ENCODE measurements at regions not wholly inside any gene's neighbourhood (a gene's known extent, or its start where the extent isn't known, plus 50 kb on each side); places are given as distances from the start of the nearest gene placed in this dataset.
"Not testable (repeated sequence)": the region's sequence is repeated elsewhere in the genome, so short reads cannot be mapped to it uniquely, and the experiment has no call there.

DNA sequence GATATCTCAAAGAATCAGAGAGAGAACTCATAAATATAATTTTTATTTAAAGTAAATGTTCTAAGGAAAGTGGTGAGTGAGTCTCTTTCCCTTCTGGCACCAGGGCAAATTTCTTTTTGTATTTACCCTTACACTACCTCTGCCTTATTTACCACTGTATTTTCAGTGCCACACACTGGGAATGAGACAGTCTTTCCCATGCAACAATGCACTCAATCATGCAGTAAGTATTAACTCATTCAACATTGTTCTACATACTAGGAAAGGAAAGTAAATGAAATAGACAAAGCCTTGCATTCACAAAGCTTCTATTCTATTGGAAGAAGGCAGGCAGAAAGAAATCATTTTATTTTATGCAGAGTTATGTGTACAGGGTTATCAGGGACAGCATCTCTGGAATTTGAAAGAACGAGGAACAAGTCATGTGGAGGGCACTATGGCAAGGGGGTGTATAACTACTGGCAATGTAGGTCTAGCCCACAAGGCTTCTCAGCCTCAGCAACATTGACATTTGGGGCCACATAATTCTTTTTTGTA lies 129.8 kb upstream of the PRDX6 start:
- no peak for DNase-seq

DNA sequence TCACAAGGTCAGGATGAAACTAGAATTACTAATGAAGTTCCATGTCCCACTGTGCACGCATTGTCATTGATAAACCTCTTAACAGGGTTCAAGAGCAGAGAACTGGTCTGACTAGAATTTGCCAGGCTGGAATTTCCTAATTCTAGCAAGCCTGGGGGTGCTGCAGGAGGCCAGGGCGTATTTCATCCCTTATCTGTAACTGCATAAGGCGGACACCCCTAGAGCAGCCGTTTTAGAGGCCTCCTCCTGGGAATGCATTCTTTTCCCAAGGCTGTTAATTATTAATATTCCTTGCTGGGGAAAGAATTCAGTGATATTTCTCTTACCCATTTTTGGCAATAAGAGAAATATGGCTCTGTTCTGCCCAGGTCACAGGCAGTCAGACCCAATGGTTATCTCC lies 124.5 kb upstream of the PRDX6 start:
- DNase-seq = not testable (repeated sequence)

DNA sequence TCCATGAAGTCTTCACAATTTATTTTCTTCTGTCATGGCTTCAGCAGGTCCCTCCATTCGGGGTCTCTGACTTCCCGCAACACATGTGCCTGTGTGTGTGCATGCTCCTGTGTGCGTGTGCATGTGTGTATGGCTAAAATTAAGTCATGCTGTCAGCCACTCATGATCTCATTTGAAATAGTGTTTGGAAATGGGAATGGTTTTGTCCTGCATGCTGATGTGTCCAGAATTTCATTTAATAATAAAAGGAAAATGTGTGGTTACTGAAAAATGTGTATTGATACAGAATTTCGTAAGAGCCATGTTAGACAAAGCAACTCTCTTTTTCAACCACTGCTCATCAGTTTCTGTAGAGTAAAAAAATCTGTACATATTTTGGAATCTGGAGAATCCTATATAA lies 123.8 kb upstream of the PRDX6 start:
- no peak for DNase-seq

DNA sequence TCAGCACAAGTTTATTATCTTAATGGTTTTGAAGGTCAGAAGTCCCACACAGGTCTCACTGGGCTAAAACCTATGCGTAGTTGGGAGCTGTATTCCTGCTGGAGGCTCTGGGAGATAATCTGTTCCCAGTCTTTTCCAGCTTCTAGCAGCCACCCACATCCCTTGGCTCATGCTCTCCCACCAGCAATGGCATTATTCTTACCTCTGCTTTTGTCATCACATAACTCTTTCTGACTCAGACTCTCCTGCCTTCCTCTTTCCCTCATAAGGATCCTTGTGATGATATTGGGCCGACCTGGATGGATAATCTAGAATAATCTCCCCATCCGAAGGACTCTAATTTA lies 122.2 kb upstream of the PRDX6 start:
- DNase-seq = no peak

DNA sequence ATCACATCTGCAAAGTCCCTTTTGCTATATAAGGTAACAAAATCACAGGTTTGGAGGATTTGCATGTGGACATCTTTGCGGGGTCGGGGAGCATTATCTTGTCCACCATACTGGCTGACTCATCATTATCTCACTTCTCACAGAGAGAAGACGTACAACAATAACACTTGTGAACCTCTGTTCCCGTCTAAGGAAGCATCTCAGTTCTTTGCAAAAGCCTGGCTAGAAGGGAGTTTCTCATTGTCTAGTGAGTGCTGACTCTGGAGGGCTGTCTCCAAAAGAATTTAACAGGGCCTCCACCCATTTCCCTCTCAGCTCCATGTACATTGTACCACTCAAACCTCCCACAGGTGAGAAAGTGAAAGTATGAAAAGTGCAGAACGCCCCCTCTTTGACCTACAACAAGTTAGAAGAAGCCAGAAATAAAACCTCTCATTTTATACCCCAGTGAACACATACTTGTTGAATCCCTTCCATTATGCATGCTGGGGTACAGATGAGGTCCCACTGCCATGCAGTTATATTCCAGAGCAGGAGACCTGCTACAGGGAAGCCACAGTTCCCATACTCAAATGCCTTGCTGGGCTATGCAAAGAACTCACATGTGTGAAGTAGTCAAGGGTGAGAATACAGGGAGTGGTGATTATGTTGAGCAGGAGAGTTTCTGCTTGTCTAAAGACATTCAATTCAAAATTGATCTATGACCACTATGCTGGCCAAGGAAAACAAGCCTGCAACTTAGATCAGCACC lies 121.7 kb upstream of the PRDX6 start:
- DNase-seq = no peak

- no peak for DNase-seq
These were observed 120.9 kb upstream of the PRDX6 start for GRCh38 chr1:173356191-173356762.

DNA sequence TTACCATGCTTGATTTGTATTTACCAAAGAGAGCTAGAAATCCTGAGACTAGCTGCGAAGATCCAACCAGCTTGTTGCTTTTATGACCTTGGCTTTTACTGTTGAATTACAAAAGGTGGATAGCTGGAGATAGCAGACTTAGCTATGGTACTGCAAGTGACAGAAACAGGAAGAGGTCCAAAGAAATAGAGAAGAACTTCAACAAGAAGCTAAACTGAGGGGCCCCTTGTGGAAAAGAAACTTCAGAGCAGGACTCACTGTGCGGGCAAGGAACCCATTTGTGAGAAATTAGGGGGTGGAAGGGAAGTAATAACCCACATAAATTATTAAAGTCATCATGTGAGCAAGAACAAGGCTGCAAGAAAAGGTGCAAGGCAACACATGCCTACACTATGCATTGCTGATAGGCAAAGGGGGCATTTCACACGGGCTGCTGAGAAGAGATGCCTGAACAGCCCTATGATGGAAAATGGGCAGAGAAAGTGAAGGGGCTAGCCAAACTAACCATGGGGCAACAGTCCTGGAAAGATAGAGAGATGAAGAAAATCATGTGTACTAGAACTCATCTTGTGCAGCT lies 116.6 kb upstream of the PRDX6 start:
- DNase-seq = no peak

GRCh38 chr1:173362543-173362942 lies 114.6 kb upstream of the PRDX6 start:
- no peak for DNase-seq

DNA sequence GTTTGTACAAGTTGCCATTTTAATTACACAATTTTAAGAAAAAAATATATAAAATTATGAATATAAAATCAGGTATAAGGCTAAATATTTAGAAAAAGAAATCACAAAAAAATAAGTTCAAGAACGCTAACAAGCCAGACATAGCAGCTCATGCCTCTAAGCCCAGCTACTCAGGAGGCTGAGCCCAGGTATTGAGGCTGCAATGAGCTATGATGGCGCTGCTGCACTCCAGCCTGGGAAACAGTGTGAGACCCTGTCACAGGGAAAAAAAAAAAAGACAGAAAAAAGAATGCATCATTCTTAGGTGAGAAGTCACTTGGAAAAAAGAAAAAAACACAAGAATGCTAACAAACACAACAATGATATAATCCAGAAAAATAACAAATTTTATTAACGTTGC lies 112.3 kb upstream of the PRDX6 start:
- no peak for DNase-seq

- DNase-seq = no peak
These were observed 111.8 kb upstream of the PRDX6 start for GRCh38 chr1:173365341-173365740.

DNA sequence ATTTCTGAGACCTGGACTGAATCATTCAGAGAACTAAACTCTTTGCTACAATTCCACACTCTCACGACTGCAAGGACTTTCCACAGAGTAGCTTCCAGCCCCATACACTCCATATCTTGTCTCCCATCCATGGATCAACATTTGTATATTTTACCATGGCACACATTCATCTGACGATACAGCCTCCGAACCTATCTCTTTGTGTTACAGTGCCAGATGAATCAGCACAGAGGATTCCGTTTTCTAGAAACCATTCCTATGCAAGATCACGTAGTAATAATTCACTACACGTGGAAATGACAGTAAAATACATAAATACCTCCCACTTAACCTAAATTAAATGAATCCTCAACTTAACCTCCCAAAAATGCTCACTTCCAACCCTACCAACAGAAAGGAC lies 110.0 kb upstream of the PRDX6 start:
- no peak for DNase-seq

- not testable (repeated sequence) for DNase-seq
These were observed 106.5 kb upstream of the PRDX6 start for GRCh38 chr1:173370586-173370985.

DNA sequence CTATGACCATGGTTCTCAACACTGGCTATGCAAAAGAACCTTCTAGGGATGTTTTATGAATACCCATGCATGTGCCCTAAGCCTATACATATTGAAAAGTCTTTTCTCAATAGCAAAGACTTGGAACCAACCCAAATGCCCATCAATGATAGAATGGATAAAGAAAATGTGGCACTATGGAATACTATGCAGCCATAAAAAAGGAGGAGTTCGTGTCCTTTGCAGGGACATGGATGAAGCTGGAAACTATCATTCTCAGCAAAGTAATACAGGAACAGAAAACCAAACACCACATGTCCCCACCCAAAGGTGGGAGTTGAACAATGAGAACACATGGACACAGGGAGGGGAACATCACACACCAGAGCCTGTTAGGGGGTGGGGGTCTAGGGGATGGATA lies 101.1 kb upstream of the PRDX6 start:
- DNase-seq = not testable (repeated sequence)

DNA sequence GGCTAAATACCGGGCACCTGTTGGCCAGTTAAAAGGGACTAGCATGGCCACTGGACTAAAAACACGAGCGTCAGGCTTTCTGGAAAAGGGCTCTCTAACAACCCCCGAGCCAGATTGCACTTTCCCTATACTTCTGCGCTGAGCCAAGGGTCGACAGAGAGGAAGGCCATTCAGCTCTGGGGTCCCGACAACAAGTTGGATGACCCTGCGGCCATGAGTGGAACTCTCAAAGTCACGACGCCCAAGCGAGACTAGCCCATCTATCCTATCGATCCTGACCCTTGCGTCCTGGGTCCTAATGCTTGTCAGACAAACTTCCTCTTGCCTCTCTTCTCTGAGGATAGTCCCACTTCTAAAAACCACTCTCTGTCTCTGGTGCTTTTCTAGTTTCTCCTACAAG lies 99.9 kb upstream of the PRDX6 start:
- DNase-seq = no peak

- no peak for DNase-seq
These were observed 93.8 kb upstream of the PRDX6 start for GRCh38 chr1:173383351-173383750.

DNA sequence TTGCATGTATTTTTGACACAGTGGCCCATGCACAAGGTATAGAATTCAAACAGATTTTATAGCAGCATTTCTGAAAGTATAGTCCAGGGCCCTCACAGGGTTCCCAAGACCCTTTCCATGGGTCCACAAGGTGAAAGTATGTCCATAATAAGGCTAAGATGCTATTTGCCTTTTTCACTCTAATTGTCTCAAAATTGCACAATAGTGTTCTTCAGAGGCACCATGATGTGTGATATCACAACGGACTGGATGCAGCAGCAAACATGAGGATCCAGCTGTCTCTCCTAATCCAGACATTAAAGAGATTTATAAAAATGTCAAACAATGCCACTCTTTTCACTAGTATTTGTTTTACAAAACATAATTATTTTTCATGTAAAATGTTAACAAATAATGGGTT lies 88.8 kb upstream of the PRDX6 start:
- no peak for DNase-seq

- peak; percentile 17 for DNase-seq
These were observed 84.1 kb upstream of the PRDX6 start for GRCh38 chr1:173392895-173393658.

DNA sequence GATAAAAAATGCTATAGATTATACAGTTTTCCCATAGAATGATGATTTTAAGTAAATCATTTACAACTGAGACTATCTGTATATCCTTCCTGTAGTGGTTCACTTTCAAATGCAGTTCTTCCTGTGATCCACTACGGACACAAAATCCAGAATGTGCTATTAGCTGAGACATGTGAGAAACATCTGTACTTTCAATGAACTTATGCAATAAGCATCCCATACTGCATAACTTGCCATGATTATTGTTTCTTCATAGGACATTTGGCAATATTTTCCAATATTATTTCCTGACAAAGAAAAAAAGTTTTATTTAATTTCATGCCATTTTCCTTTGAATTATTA lies 83.5 kb upstream of the PRDX6 start:
- DNase-seq = no peak

DNA sequence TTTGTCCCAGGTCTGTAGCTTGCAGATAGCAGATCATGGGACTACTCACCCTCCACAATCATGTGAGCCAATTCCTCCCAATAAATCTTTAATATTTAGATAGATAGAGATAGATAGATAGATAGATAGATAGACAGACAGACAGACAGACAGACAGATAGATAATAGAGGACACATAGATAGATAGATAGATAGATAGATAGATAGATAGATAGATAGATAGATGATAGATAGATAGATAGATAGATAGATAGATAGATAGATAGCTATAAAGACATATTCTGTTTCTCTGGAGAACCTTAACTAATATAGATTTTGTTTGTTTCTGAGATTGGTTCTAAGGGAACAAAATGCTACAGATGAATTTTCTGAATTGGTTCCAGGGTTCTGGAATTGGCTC lies 82.3 kb upstream of the PRDX6 start:
- DNase-seq = not testable (repeated sequence)

DNA sequence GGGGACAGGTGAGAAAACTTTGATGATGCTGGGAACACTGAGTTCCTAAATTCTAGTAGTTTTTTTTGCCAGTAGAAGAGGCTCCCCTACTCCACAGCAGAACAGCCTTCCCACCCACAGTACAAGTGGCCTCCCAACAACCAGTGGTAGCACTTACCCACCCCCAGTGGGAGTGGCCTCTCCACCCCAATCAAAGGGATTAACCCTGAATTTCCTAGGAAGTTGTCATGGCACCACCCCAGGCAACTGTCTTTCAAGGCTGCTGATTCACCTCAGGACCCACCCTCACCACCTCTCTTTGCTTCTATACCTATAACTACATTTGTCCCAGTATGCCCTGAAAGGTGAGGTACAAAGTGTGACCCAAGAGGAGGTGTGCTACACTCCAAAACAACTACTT lies 81.4 kb upstream of the PRDX6 start:
- no peak for DNase-seq

GRCh38 chr1:173400387-173400995 lies 76.6 kb upstream of the PRDX6 start:
- no peak for DNase-seq

DNA sequence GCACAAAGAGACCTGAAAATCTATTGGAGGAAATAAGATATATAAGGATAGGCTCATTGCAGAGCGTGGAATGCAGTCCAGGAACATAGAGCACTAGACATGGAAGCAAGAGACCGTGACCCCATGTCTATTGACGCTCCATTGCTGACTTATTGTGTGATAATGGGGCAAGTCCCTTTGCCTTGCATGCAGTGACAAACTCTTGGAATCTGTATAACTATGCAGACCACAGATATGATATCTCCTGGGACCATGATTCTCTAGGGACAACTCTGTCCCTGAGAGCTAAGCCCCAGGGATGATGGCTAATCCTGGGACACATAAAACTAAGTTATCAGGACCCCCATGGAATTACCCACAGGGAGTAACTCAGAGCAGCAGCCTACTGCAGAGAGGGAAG lies 73.1 kb upstream of the PRDX6 start:
- no peak for DNase-seq

- DNase-seq = no peak
These were observed 71.9 kb upstream of the PRDX6 start for GRCh38 chr1:173405281-173405680.
